OCI-LY1 (cell line): ENCODE measurements at regions not wholly inside any gene's neighbourhood (a gene's known extent, or its start where the extent isn't known, plus 50 kb on each side); places are given as distances from the start of the nearest gene placed in this dataset.

Source experiments
- H2AFZ ChIP-seq: fragments of 200-600 bp; sonication (generic), shearing (Covaris generic); 2 replicates; pipeline ENCODE4 v1.6.0; 2014; ENCODE audit warnings: antibody characterized with exemption, mild to moderate bottlenecking, low read length
- H3F3A ChIP-seq: fragments of 200-600 bp; sonication (generic), shearing (Covaris generic); 2 replicates; pipeline ENCODE4 v1.6.0; 2014; ENCODE audit warnings: mild to moderate bottlenecking, antibody characterized with exemption, low read length, moderate library complexity; ENCODE audit not compliant: insufficient read depth
- H3K27ac ChIP-seq: fragments of 200-600 bp; sonication (generic); 2 replicates; pipeline ENCODE4 v1.5.1; 2014; ENCODE audit warnings: low read length, mixed run types, mild to moderate bottlenecking, low read depth; ENCODE audit not compliant: poor library complexity, severe bottlenecking
- H3K27me3 ChIP-seq: fragments of 200-600 bp; sonication (generic); 2 replicates; pipeline ENCODE4 v1.6.0; 2014; ENCODE audit warnings: antibody characterized with exemption, mild to moderate bottlenecking, low read length, moderate library complexity; ENCODE audit not compliant: insufficient read depth
- H3K36me3 ChIP-seq: fragments of 200-600 bp; sonication (generic); 2 replicates; pipeline ENCODE4 v1.6.1; 2014; ENCODE audit warnings: mild to moderate bottlenecking, antibody characterized with exemption, low read length, moderate library complexity, mixed read lengths; ENCODE audit not compliant: insufficient read depth
- H3K4me1 ChIP-seq: fragments of 200-600 bp; sonication (generic); 2 replicates; pipeline ENCODE4 v1.5.1; 2014; ENCODE audit warnings: mild to moderate bottlenecking, low read length, moderate library complexity; ENCODE audit not compliant: insufficient read depth, severe bottlenecking
- H3K4me2 ChIP-seq: fragments of 200-600 bp; sonication (generic), shearing (Covaris generic); 2 replicates; pipeline ENCODE4 v1.6.1; 2014; ENCODE audit warnings: low read length
- H3K4me3 ChIP-seq: fragments of 200-600 bp; sonication (generic); 2 replicates; pipeline ENCODE4 v1.5.1; 2014; ENCODE audit warnings: low read length, low read depth, mild to moderate bottlenecking, mixed read lengths; ENCODE audit not compliant: poor library complexity, severe bottlenecking
- H3K79me2 ChIP-seq: fragments of 200-600 bp; shearing (Covaris generic); 2 replicates; pipeline ENCODE4 v1.6.1; 2016; ENCODE audit warnings: mixed run types, low read length, mixed read lengths; ENCODE audit not compliant: insufficient read depth
- H3K9ac ChIP-seq: fragments of 200-600 bp; sonication (generic), shearing (Covaris generic); 2 replicates; pipeline ENCODE4 v1.6.1; 2014; ENCODE audit warnings: mild to moderate bottlenecking, low read length, mixed read lengths
- H3K9me2 ChIP-seq: fragments of 200-600 bp; sonication (generic), shearing (Covaris generic); 2 replicates; pipeline ENCODE4 v1.6.1; 2014; ENCODE audit warnings: low read depth, mild to moderate bottlenecking, low read length, mixed read lengths
- H3K9me3 ChIP-seq: fragments of 200-600 bp; shearing (Covaris generic); 2 replicates; pipeline ENCODE4 v1.6.1; 2014; ENCODE audit warnings: low read length, mixed read lengths
- H4K20me1 ChIP-seq: fragments of 200-600 bp; sonication (generic), shearing (Covaris generic); 2 replicates; pipeline ENCODE4 v1.6.0; 2016; ENCODE audit warnings: mild to moderate bottlenecking, low read length; ENCODE audit not compliant: insufficient read depth
- CTCF ChIP-seq: fragments of 200-600 bp; sonication (generic), shearing (Covaris generic); IDR thresholded peaks from 2 replicates; pipeline ENCODE4 v1.5.1; 2017; ENCODE audit warnings: mild to moderate bottlenecking, antibody characterized with exemption, low read length, moderate library complexity, mixed read lengths
- EZH2 ChIP-seq: fragments of 200-600 bp; sonication (generic), shearing (Covaris generic); IDR thresholded peaks from 2 replicates; pipeline ENCODE4 v1.8.0; 2017; ENCODE audit warnings: borderline replicate concordance, mixed run types, mild to moderate bottlenecking, antibody characterized with exemption, low read length, moderate library complexity, mixed read lengths

GRCh38 chr13:26971990-26972887, 199.4 kb downstream of the USP12 start:
- H3K27me3 ChIP-seq = no peaks in the 10 kb centered on the region
- H3K4me2 ChIP-seq = no peak overlapping the region
- TF ChIP-seq CTCF = peak; percentile 51
- TF ChIP-seq EZH2 = no peak
- no peak overlapping the region for H3K4me3 ChIP-seq
- H2AFZ ChIP-seq = no peak overlapping the region
- H3K4me1 ChIP-seq = no peaks in the 10 kb centered on the region
- no peaks in the 10 kb centered on the region for H3K9me3 ChIP-seq
- no peaks in the 10 kb centered on the region for H3F3A ChIP-seq
- no peak overlapping the region for H3K27ac ChIP-seq
- H3K9ac ChIP-seq = no peak overlapping the region
- no peaks in the 10 kb centered on the region for H4K20me1 ChIP-seq
- no peaks in the 10 kb centered on the region for H3K36me3 ChIP-seq
- H3K9me2 ChIP-seq = no peaks in the 10 kb centered on the region
- H3K79me2 ChIP-seq = no peaks in the 10 kb centered on the region

GRCh38 chr13:26968431-26969341, 202.9 kb downstream of the USP12 start:
- no peak for TF ChIP-seq CTCF
- TF ChIP-seq EZH2 = no peak
- Histone ChIP-seq H3K27ac (no peak overlapping the region), H3F3A (no peaks in the 10 kb centered on the region), H3K9ac (no peak overlapping the region), H3K27me3 (no peaks in the 10 kb centered on the region), H3K9me3 (no peaks in the 10 kb centered on the region), H3K4me2 (no peak overlapping the region), H3K4me3 (no peak overlapping the region), H4K20me1 (no peaks in the 10 kb centered on the region), H2AFZ (no peak overlapping the region), H3K36me3 (no peaks in the 10 kb centered on the region), H3K79me2 (no peaks in the 10 kb centered on the region), H3K4me1 (no peaks in the 10 kb centered on the region), H3K9me2 (no peaks in the 10 kb centered on the region)

GRCh38 chr13:26967119-26968038, 204.2 kb downstream of the USP12 start:
- no peak overlapping the region for H3K4me3 ChIP-seq
- H3F3A ChIP-seq = no peaks in the 10 kb centered on the region
- no peak overlapping the region for H3K27ac ChIP-seq
- H3K36me3 ChIP-seq = no peaks in the 10 kb centered on the region
- H3K79me2 ChIP-seq = no peaks in the 10 kb centered on the region
- H3K27me3 ChIP-seq = 0 out of 2 replicates have a peak, but pooled peaks cover 2% of the 10 kb centered on the region
- H3K9me2 ChIP-seq = no peaks in the 10 kb centered on the region
- no peak overlapping the region for H3K4me2 ChIP-seq
- no peak for TF ChIP-seq EZH2
- TF ChIP-seq CTCF = no peak
- H3K9me3 ChIP-seq = no peaks in the 10 kb centered on the region
- no peak overlapping the region for H3K9ac ChIP-seq
- H3K4me1 ChIP-seq = no peaks in the 10 kb centered on the region
- H2AFZ ChIP-seq = no peak overlapping the region
- H4K20me1 ChIP-seq = no peaks in the 10 kb centered on the region
